RPMI7951 (cell line): ENCODE measurements at regions not wholly inside any gene's neighbourhood (a gene's known extent, or its start where the extent isn't known, plus 50 kb on each side); places are given as distances from the start of the nearest gene placed in this dataset.

Experiments
- DNase-seq: peaks from one replicate; pipeline ENCODE4 v3.0.0-alpha.2; 2012; ENCODE audit warnings: low read depth

DNA sequence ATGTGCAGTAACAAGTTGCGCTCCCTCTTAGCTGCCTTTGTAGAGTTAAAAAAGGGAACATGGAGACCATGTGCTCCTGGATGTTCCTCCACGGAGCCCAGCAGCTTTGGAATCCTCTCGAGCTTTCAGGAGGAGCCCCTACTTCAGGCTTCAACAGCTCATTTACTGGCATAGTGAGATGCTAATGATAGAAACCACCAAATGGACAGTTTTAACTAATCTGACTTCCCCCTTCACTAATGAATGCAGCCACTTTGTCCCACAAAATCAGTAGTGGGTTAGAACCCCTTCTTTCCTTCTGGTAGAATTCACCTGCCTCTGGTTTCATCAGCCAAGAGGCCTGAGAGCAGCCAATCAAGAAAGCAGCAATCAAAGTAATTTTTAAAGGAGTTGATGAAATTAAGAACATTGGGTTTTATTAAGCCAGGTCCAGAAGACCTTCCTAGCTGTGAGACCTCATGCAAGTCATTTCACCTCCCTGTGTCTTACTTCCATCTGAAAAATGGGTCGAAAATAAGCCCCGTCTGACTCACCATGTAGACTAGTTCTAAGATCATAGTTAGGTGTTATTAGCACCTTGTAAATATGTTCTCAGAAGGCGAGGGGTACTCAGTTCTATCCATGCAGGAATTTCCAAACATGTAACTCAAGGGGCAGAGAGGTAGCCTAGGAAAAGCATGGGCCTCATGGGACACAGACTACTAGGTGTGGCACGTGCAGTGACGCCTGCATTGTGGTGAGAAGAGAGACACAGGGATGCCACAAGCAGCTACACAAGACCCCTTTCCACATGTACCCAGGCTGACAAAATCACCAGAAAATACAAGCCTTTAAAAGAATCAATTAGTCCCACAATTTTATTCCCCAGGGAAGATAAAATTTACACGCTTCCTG, 179.7 kb upstream of the LPP start:
- no peak for DNase-seq

DNA sequence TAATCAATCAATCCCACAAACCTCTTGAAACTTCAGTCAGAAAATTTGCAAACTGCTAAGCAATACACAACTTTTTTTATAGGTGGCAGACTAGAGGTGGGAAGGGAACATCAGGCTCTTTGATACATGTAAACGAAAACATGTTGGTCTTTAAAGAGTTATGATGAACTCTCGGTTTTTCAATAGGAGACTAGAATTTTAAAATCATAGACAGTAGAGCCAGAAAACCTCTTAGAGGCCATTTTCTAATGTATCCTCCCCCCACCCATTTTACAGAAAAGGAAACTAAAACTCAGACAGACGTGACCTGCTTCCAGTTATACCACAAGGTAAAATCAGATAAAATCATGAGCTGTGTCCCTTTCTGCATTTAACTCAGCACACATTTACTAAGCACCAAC, 179.1 kb upstream of the LPP start:
- no peak for DNase-seq

DNA sequence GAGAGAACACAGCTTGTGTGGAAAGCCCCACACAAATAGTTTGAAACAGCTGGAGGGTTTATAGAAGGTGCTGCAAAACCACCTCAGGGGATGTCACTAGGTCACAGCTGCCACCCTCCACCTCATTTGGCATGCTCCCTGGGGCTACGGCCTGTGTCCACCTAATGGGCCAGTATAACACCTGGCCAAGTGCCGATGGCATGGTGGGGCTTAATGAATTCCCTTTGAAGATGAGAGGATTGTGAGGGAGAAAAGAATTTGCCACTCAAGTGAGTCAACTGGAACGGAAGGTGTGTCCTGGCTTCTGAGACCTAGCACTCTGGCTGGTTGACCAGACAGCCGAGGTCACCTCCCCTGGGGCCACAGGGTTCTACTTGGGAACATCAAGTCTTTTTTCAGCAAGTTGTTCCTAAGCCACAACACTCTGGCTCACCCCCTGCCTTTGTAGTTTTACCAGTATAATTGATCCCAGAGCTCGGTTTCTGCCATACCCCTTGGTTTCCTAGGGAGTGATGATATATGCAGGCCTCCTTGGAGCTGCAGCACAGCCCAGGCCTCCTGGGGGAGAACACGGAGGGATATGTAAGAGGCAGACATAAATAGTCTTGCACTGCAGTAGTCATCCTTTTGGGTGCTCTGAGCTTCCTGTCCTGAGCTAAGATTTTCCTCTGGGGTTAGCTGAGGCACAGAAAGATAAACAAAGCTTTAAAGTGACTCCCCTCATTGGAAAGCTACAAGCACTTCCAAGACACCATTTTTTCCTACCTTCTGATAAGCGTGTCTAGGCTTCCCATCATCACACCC, 178.2 kb upstream of the LPP start:
- DNase-seq, result peak; percentile 92

DNA sequence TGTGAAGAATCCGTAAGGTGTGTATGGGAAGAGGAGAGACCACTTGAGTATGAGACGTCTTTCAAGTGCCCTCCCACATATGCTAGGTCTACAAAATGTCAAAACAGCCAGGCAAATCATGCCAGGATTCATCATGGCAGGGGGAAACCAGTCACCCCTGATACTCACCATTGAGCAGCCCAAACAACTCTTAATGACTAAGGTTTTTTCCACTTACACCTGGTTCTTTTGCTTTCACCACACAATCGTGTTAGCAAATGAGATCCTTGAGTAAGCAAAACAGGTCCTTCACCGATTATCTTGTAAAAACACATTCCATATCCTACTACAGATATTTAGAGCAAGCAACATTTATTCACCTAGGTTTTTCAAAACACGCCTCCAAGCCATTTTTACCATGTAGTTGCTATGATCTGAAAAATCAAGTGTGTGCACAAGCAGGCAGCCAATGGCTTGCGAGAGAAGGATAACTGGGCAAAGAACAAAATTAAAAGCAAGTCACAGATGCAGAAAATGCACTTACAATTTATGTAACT, 177.5 kb upstream of the LPP start:
- DNase-seq, result no peak

DNA sequence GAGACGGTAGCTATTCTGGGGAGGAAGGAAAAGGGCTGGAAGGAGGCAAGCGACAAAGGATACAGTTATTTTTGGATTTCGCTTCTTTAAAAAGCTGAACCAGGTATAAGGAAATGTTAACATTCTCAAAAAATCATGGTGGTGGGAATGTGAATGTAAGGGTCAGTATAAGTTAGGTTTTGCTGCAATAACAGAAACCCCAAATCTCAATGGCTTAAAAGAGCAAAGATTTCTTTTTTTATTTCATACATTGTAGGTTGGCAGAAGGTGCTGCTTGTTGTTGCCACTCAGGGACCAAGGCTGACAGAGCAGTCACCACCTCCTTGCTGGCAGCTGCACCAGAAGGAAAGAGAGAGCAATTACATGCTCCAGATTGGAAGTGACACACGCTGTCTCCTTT, 176.3 kb upstream of the LPP start:
- DNase-seq, result no peak

DNA sequence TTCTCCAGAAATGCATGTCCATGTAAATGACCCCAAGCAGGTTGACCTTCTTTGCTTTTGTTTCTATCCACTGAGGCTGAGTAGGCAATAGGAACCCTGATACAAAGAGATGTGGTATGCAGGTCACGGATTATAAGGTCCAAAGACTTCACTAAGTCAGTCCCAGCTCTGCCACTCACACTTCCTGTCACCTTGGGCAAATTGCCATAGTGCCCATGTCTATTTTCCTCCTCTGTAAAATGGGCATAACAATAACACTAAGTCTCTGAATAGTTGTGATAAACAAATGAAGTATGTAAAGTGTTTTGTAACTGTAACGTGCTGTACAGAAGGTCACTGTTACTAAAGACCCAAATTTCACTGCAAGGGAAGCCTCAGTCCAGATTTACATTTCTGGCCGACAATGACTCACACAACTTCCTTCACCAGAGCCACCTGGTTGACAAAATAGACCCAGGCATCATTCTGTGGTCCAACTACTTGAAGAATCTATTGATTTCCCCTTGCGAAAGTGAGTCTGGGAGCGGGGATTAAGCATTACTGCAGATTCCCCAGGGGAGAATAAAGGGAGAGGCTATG, 175.4 kb upstream of the LPP start:
- peak; percentile 36 for DNase-seq

DNA sequence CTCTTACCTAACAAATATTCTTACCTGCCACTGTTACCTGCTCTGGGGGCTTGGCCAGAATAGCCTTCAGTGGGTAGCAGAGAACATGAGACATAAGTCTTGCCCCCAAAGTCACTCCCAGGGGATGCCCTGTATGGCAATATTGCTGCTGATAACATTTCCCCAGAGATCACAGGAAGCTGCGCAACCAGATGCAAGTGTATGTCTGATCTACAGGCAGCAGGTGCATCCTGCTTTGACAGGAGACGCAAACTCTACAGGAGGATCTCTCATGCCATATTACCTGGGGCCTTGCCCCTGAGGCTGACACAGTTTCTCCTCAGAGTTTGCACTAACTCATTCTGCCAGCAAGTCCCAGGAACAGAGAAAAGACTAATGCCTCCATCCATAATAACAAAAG, 174.4 kb upstream of the LPP start:
- no peak for DNase-seq

DNA sequence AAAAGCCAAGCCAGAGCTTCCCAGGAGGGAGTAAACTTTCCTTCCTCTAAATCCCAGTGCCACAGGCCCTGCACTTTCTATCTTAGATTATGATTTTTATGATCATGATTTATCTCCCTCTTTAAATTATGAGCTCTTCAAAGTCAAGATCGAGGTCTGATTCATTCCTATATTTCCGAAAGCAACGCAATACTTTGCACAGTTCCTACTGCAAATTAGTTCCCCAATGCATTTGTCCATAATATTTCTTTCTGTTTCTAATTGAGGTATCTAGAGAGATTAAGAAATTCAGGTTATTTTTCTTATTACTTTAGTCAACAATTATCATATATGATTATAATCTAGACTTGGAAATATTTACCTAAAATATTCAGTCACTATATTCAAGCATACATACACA, 173.1 kb upstream of the LPP start:
- no peak for DNase-seq

DNA sequence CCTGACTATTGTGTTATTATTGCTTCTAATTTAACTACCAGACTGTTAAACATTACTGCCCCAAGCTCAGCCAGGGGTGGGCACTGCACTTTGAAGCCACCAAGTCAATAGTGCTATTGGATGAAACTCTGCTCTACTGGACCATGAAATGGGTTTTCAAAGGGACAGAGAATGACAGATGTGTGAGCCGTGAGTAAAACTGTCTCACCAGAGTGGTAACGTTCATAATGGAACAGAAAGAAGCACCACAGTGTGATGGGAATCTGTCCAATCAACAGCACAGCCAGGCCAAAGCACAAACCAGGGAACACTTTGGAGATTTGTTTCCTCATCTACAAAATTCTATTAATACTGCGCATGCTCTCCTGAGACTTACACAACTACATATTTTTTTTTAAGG, 171.8 kb upstream of the LPP start:
- no peak for DNase-seq

DNA sequence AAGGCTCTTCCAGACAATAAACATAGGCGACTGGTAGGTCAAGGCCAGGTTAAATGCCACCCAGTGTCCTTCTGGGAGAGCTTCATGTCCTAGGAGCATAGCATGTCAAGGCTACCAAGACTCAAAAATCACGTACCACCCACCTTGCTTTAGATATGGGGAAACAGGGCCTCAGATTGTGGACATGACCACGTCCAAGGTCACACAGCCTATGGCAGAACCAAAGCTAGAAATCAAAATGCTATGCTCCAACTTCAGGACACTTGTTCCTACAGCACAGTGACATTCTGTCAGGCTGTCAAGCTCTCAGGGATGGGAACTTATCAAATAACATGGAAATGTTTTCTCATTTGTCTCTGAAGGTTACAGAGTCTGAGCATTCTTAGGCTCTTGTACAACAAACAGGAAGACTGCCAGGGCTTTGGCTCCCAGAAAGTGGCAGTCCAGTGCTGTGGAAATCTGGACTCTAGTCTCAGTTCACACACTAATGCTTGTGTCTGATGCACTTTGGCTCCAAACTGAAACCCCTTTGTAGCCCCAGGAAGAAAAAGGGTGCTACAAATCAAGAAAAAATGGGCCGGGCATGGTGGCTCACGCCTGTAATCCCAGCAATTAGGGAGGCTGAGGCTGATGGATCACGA, 170.4 kb upstream of the LPP start:
- no peak for DNase-seq

DNA sequence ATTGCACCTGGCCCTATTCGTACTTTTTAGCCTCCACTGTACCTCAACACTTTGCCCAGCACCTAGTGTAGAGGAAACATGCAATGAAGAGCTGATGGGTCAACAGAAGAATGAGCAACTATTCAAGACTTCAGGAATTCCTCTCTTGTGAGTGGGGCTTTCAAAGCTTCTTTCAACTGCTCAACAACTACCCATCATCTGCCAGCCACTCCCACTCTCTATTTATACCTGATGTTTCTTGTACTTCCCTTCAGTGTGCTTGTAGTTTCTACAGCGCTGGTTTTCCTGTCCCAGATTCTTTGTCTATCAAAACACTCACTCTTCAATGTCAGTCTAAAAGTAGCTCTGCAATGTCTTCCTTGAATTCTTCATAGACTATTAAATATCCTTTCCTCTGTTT, 168.3 kb upstream of the LPP start:
- no peak for DNase-seq

DNA sequence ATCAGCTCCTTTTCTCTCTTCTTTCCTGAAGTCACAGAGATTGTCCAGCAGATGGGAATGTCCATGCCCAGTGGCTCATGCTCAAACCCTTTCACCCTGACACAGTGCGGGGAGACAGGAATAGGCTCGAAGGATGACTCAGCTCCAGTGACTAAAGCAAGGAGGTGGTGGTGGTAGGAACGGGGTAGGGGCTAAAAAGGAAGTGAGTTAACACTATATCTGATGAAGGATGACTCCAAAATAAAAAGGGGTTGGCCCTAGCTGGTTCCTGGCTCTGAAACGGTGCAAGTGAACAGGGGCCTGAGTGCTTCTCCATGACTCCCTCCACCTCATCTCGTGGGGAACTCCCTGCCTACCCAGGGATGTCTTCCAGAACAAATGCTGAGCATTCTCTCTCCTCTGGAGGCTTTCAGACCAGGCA, 167.4 kb upstream of the LPP start:
- DNase-seq, result peak; percentile 93

DNA sequence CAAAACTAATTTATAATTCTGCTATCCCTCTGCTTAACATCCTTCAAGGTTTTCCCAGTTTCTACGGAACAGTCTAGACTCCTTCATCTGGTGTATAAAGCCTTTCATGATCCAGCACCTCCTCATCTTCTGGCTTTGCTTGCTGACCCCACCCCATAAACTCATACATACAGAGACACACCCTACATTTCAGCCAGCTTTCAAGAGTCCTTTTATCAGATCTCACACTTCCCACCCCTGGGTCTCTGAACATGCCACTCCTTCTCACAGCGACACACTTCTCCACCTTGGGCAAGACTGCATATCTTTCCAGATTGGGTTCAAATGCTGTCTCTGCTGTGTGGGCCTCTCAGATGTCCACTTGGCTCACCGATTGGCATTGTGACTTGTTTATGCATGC, 166.8 kb upstream of the LPP start:
- DNase-seq, result no peak

DNA sequence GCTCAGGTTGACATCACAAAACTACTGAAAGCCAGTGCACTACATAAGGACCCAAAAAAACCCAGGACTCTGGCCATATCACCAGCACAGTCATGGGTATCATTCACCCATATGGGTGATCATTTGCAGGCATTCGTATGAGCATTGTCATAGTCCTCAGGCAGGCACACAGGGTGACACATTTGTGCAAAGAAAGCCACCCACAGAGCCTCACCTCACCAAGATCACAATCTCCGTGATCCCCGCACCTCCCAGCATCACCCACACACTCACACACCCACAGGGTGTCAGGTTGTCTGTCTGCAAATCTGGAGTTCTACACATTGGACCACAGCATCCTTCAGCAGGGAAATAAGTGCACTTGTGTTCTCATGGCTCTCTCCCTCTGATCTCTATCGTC, 166.0 kb upstream of the LPP start:
- no peak for DNase-seq

DNA sequence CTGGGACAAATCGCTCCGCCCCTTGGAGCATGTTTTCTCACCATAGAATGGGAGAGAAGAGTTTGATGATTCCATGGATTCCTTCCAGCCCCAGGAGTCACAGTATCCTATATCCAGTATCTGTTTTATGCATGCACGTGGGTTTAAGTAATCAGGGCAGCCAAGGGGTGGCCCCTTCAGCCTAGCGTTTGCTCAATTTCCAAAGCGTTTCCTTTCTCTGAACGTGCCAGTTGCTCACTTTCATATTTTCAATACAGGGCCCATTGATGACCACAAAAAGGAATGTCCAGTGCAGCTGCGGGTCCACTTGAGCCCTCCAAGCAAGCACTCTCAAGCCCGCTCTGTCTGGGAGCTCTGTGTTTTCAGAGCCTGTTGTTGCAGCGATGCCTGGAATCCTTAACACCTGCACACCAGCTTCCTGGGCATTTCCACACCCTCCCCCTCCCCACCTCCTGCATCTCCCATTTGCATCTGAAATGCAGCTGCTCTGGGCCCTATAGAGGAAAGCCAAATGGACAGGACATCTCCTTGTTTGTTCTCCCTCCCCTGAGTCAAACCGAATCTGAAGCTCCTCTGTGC, 164.3 kb upstream of the LPP start:
- DNase-seq, result no peak

DNA sequence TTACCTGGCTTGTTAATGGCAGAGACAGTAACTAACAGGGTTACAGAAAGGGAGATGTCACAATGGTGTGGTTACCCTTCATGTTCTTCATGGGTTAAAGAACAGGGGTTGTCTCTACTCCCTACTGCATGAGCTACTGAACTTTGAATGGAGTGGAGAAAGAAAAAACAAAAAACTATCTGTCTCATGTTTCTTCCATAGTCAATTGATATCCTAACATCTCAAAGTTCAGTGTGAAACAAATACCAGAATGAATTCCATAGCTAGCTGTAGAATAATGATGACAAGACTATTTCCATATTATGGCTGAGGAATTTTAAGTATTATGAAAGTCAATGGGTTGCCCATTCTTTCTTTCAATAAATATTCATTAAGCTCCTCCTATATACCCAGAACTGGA, 161.3 kb upstream of the LPP start:
- DNase-seq, result no peak

DNA sequence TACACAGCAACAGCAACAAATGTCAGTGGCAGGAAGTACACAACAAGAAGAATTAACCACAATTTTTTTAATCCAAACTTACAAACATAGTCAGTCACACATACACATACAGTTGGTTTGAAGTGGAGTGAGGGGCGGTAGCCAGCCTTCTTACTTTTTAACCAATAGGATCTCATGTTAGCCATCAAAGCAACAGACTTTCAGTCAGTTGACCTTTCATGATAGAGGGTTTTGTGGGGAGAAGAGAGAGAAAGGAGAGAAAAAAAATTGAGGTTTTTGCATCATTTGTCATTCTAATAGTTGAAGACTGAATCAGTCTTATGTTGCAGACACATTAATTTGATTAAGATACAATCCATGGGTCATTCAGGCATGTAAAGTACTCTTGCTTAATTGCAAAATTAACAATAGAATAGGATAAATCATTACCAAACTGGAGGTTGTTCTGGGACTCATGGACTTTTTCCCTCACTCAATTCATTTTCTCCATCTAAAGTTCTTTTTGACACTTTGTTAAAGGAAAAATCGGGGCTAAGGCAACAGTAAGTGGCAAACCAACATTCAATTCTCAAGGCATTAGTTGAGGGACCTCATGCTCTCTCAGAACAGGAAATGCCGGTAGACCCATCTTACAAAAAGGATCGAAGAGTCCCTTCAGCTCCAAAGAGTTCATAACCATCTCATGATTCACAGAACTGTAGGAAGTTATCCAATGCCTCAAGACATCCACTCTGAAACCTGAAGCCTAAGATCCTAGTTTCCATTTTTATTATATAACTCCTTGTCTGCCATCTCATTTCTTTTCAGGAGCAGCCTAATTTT, 159.5 kb upstream of the LPP start:
- DNase-seq, result peak; percentile 48

DNA sequence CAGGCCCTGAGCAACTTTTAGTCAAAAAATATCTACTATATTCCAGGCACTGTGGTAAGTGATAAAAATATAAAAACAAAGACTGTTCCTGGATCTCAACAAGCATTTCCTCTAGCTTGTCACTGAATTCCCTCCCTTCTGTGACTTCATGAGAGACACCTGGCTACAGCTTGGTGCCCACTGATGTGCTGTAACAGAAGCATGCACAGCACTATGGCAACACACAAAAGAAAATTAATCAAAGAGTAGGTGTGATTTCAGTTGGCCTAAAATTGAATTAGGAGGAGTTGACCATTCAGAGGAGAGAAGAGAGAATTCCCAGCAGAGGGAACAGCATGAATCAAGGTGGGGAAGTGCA, 158.9 kb upstream of the LPP start:
- DNase-seq, result no peak

DNA sequence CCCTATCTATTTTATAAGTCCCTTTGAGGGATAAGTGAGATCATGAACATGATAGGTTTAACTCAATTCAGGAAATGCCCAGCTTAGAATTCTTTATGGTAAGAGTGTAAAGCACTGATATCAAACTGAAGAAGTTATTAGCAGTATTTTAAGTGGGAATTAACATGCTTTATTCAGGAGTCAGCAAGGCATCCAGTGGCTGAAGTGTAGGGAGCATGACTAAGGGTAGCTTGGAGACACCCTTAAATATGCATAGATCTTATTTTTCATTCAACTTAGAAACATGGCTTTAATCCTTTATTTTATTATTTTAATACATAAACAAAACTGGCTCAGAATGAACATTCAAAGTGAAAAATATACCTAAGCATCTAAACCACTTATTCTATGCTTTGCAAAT, 158.3 kb upstream of the LPP start:
- no peak for DNase-seq

DNA sequence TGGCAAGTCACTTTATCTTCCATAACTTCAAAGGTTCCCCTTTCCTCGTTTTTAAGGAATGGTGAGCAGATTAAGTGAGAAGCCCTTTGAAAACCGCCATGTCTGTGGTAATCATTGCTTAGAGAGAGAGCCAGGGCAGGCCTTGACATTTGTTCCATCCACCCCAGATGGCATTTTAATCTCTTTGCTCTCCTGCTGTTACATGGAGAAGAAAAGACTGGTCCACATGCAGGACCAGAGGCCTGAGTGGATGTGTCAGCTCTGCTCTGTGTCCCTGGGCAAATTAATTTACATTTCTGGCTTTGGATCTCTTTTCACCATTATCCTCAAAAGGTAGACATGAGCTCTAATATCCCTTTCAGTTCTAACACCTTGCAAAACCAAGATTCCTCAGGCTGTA, 157.3 kb upstream of the LPP start:
- no peak for DNase-seq

DNA sequence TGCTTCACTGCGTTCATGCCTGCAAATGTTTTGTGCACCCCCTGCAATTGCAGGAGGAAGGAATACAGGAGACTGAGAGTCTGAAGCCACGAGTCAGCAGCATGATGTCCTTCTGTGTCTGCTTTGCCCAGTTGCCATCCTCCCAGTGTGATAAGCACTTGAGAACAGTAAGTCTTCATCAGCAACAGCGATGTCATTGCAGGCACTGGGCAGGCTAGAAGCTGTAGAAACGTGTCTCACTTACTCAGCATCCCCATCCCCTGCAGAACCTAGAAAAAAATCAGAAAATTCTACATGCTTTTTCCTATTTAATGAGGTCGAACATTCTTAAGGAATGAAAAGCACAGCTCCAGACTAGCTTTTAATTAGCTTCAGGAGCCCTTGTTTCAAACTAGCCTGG, 156.5 kb upstream of the LPP start:
- DNase-seq, result no peak
